Central memory CD8-positive, alpha-beta T cell (primary cell): ENCODE measurements at regions not wholly inside any gene's neighbourhood (a gene's known extent, or its start where the extent isn't known, plus 50 kb on each side); places are given as distances from the start of the nearest gene placed in this dataset.
A peak's percentile ranks its signal among the peaks of the same experiment; 100 is the strongest.
"Not testable (repeated sequence)": the region's sequence is repeated elsewhere in the genome, so short reads cannot be mapped to it uniquely, and the experiment has no call there.

Source experiments
- ATAC-seq: fragments of 150-1000 bp; cut with Tn5 transposase; replicated peaks from 2 replicates; pipeline ENCODE4 v1.10.0; 2022; ENCODE audit warnings: mild to moderate bottlenecking, moderate FRiP score, moderate number of reproducible peaks; ENCODE audit not compliant: poor library complexity, severe bottlenecking; ENCODE audit errors: extremely low read depth
- DNase-seq, 2 donors: peaks; one replicate each; pipeline ENCODE4 v3.0.0; 2021; ENCODE audit warnings: low spot score in 2 of 2
- H3K27ac Mint-ChIP-seq: one replicate; pipeline ENCODE4 v1.8.0; 2022; ENCODE audit warnings: low read depth, mild to moderate bottlenecking, moderate library complexity, mixed read lengths
- H3K27me3 Mint-ChIP-seq: one replicate; pipeline ENCODE4 v1.8.0; 2022; ENCODE audit warnings: mixed read lengths
- H3K36me3 Mint-ChIP-seq: one replicate; pipeline ENCODE4 v1.8.0; 2022; ENCODE audit warnings: mild to moderate bottlenecking, moderate library complexity, mixed read lengths; ENCODE audit not compliant: insufficient read depth
- H3K4me1 Mint-ChIP-seq: one replicate; pipeline ENCODE4 v1.8.0; 2022; ENCODE audit warnings: mixed read lengths
- H3K4me3 Mint-ChIP-seq: one replicate; pipeline ENCODE4 v1.8.0; 2022; ENCODE audit warnings: mild to moderate bottlenecking, moderate library complexity, mixed read lengths
- H3K9me3 Mint-ChIP-seq: one replicate; pipeline ENCODE4 v1.8.0; 2022; ENCODE audit warnings: mixed read lengths

DNA sequence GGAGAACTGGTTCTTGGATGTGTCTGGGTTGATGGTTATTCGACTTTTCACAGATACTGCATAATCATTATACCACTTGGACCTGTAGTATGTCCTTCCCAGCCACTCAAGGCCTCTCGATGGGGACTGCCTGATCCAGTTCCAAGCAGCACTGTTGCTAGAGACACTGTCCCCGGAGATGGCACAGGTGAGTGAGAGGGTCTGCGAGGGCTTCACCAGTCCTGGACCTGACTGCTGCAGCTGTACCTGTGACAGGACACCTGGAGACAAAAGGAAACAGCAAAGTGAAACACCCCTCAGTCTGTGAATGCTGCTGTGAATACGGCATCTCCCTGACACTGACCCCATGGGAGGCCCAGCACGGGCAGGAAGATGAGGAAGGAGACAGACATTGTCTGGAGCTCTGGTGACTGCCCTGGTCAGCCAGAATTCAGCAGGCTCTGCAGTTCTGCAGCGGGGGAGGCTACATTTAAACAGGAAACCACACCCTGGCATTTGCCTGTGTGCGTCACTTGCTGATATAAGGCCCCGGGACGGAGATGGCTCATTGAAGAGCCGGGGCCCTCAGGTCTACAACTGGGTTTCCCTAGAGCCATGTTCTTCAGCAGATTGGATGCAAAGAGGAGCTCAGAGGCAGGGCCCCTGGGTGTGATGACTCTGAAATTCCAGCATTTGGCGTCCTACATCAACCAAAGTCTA, 413.6 kb downstream of the TMEM121 start:
- ATAC-seq, result no peak
- DNase-seq, result no peak
- H3K4me1 Mint-ChIP-seq, result peaks cover 12% of the 10 kb centered on the region
- peaks cover 3% of the 10 kb centered on the region for H3K36me3 Mint-ChIP-seq
- peaks cover 57% of the 10 kb centered on the region for H3K27me3 Mint-ChIP-seq
- no peak overlapping the region for H3K27ac Mint-ChIP-seq
- no peak overlapping the region for H3K4me3 Mint-ChIP-seq
- H3K9me3 Mint-ChIP-seq, result peaks cover 9% of the 10 kb centered on the region

DNA sequence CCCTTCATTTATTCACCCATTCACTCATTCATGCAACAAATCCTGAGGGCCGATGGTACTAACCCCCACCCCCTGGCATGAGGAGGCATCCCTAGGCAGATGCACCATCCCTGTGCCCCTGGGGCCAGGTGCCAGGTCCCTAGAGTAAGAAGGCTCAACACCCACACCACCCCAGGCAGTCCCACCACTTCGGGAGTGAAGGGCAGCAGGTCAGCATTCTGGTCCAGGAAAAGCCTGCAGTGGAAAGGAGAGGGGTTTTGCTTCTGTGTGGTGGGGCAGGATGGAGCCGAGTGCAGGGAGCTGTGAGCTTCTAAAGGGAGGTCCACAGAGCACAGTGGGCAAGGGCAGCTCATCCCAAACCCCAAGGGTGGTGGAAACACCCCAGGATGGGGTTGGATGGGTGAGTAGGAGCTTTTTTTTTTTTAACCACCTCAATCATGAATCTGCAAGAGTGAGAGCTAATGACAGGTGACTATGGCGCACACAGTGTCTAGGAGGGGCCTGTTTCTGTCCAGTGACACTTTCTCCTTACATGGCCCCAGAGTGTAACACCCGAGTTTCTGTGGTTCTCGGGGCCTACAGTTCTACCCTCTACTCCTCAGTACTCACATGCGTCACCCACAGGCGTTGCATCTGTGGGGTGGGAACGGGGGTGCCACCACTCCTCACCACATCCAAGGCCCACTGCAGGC, 414.3 kb downstream of the TMEM121 start:
- Mint-ChIP-seq H3K9me3 (peaks cover 9% of the 10 kb centered on the region), H3K27ac (no peak overlapping the region), H3K36me3 (peaks cover 3% of the 10 kb centered on the region), H3K4me1 (peaks cover 17% of the 10 kb centered on the region), H3K27me3 (peaks cover 57% of the 10 kb centered on the region), H3K4me3 (no peak overlapping the region)
- ATAC-seq, result peak; percentile 52
- no peak for DNase-seq

GRCh38 chr14:105941226-105942166, 415.1 kb downstream of the TMEM121 start:
- no peak overlapping the region for H3K27ac Mint-ChIP-seq
- peaks cover 57% of the 10 kb centered on the region for H3K27me3 Mint-ChIP-seq

GRCh38 chr14:105942725-105943124, 416.3 kb downstream of the TMEM121 start:
- H3K4me3 Mint-ChIP-seq, ATAC-seq, DNase-seq, H3K9me3 Mint-ChIP-seq, H3K36me3 Mint-ChIP-seq, H3K27ac Mint-ChIP-seq: not testable (repeated sequence)
- H3K4me1 Mint-ChIP-seq, result peaks cover 20% of the 10 kb centered on the region
- peaks cover 64% of the 10 kb centered on the region for H3K27me3 Mint-ChIP-seq

More at GRCh38 chr14:105941226-105942166, 415.1 kb downstream of the TMEM121 start:
- no peak for DNase-seq
- H3K4me1 Mint-ChIP-seq, result peaks cover 20% of the 10 kb centered on the region
- H3K4me3 Mint-ChIP-seq, result no peak overlapping the region
- ATAC-seq, result no peak
- H3K36me3 Mint-ChIP-seq, result peaks cover 3% of the 10 kb centered on the region
- H3K9me3 Mint-ChIP-seq, result peaks cover 9% of the 10 kb centered on the region

- peaks cover 2% of the 10 kb centered on the region for H3K9me3 Mint-ChIP-seq
- peaks cover 20% of the 10 kb centered on the region for H3K4me1 Mint-ChIP-seq
- DNase-seq, result no peak
- H3K36me3 Mint-ChIP-seq, result peaks cover 1% of the 10 kb centered on the region
- H3K27ac Mint-ChIP-seq, result no peak overlapping the region
- ATAC-seq, result no peak
- H3K4me3 Mint-ChIP-seq, result no peak overlapping the region
- H3K27me3 Mint-ChIP-seq, result peaks cover 77% of the 10 kb centered on the region
These were observed 417.7 kb downstream of the TMEM121 start for GRCh38 chr14:105943973-105944602.

DNA sequence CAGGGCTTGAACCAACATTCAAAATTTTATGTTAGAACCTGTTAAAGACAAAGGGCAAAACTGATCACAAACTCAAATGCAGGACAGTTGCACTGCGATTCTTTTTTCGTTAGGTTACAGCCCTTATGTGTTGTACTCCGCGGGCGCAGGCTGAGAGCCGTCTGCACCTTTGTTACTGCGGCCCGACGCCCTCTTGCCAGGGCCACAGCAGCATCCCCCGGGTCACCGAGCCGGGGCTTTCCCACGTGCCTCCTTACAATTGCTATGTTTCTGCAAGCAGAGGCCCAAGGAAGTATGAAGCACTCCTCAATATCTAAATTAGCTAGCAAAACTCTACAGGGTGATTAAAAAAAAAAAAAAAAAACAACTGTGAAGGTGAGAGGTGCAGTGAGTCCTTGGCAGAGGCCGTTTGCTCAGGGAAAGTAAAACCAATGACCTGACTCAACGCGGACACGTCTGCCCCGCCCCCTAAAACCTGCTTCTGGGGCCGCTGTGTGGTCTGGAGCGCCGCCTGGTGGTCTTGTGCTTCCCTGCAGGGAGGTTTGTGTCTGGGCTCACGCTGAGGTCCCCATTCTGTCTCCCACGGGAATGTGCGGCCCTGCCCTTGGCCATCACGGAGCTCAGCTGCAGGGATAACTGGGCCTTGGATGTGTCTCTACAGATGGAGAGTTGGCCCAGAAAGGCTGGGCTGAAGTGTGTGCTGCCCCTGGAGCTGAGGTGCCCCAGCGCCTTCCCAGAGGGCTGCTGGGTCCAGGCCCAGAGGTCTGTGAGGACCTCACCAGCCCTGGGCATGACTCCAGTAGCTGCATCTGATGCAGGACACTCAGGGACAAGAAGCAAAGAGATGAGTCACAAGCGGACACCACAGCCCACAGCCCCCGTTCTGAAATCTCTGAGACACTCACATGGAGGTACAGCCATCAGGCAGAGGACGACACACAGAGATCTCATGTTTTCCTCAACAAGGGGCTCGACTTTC, 418.5 kb downstream of the TMEM121 start:
- peaks cover 85% of the 10 kb centered on the region for H3K27me3 Mint-ChIP-seq
- ATAC-seq, result peak; percentile 35
- H3K36me3 Mint-ChIP-seq, result peaks cover 1% of the 10 kb centered on the region
- H3K4me1 Mint-ChIP-seq, result peaks cover 20% of the 10 kb centered on the region
- no peak overlapping the region for H3K27ac Mint-ChIP-seq
- H3K9me3 Mint-ChIP-seq, result no peaks in the 10 kb centered on the region
- peak; percentile 52 to 68 for DNase-seq
- no peak overlapping the region for H3K4me3 Mint-ChIP-seq

DNA sequence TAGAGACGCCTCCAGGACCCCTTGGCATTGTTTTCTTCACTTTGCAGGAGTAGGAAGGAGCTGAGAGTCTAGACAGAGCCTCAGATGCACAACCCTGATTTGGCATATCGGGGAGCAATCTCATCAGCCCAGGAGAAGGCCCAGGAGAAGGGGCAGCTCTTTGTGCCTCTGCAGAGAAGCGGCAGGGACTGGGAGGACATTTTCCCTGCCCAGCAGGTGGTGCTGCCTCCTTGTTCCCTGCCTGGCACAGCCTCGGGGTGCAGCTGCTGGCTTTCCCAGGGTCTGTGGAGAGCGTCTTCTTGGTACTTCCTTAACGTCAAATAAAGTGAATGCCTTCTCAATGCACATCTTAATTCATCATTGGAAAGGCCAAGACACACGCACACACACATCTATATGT, 419.5 kb downstream of the TMEM121 start:
- ATAC-seq (no peak), DNase-seq (no peak)
- no peak overlapping the region for H3K4me3 Mint-ChIP-seq
- no peak overlapping the region for H3K27ac Mint-ChIP-seq
- peaks cover 1% of the 10 kb centered on the region for H3K36me3 Mint-ChIP-seq
- peaks cover 87% of the 10 kb centered on the region for H3K27me3 Mint-ChIP-seq
- peaks cover 12% of the 10 kb centered on the region for H3K4me1 Mint-ChIP-seq
- no peaks in the 10 kb centered on the region for H3K9me3 Mint-ChIP-seq

DNA sequence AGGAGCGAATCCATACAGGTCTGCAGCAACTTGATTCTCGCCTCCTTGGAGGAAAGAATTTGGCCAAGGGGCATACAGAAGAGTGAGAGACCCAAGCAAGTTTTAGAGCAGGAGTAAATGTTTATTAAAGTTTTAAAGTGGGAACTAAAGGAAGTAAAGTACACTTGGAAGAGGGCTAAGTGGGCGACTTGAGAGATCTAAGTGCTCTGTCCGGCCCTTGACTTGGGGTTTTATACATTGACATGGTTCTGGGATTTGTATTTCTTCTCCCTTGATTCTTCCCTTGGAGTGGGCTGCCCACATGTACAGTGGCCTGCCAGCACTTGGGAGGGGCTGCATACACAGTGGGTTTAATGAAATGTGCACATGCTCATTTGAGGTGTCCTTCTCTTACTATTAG, 421.2 kb downstream of the TMEM121 start:
- Mint-ChIP-seq H3K9me3 (no peaks in the 10 kb centered on the region), H3K36me3 (no peaks in the 10 kb centered on the region), H3K27ac (no peak overlapping the region), H3K27me3 (peaks cover 85% of the 10 kb centered on the region), H3K4me3 (no peak overlapping the region), H3K4me1 (peaks cover 12% of the 10 kb centered on the region)
- ATAC-seq (no peak), DNase-seq (no peak)

GRCh38 chr14:105948955-105949354, 422.6 kb downstream of the TMEM121 start:
- DNase-seq, H3K4me3 Mint-ChIP-seq, H3K27ac Mint-ChIP-seq, H3K9me3 Mint-ChIP-seq, H3K36me3 Mint-ChIP-seq: not testable (repeated sequence)
- H3K27me3 Mint-ChIP-seq, result peaks cover 90% of the 10 kb centered on the region
- peak; percentile 43 for ATAC-seq
- peaks cover 12% of the 10 kb centered on the region for H3K4me1 Mint-ChIP-seq

- not testable (repeated sequence) for H3K4me1 Mint-ChIP-seq, H3K36me3 Mint-ChIP-seq, H3K27ac Mint-ChIP-seq, H3K9me3 Mint-ChIP-seq, H3K4me3 Mint-ChIP-seq, ATAC-seq, DNase-seq
- peaks cover 90% of the 10 kb centered on the region for H3K27me3 Mint-ChIP-seq
These were observed 424.0 kb downstream of the TMEM121 start for GRCh38 chr14:105950364-105950892.

GRCh38 chr14:105951399-105951798, 425.0 kb downstream of the TMEM121 start:
- H3K4me1 Mint-ChIP-seq, result no peaks in the 10 kb centered on the region
- no peak overlapping the region for H3K27ac Mint-ChIP-seq
- no peaks in the 10 kb centered on the region for H3K9me3 Mint-ChIP-seq
- DNase-seq (no peak), ATAC-seq (no peak)
- H3K36me3 Mint-ChIP-seq, result no peaks in the 10 kb centered on the region
- H3K4me3 Mint-ChIP-seq, result no peak overlapping the region
- H3K27me3 Mint-ChIP-seq, result peaks cover 82% of the 10 kb centered on the region
